GM12872 (cell line): ENCODE measurements at regions not wholly inside any gene's neighbourhood (a gene's known extent, or its start where the extent isn't known, plus 50 kb on each side); places are given as distances from the start of the nearest gene placed in this dataset.

ENCODE experiments used
- CTCF ChIP-seq: IDR thresholded peaks from 3 replicates; pipeline ENCODE4 v1.5.1; 2011; ENCODE audit warnings: low read depth, mild to moderate bottlenecking, low read length, moderate library complexity; ENCODE audit not compliant: insufficient read depth

GRCh38 chr11:81218440-81218839 lies 1515.2 kb downstream of the FAM181B start:
- no peak for TF ChIP-seq CTCF

- TF ChIP-seq CTCF, result no peak
These were observed 1522.6 kb downstream of the FAM181B start for GRCh38 chr11:81211050-81211449.

GRCh38 chr11:81207421-81208054 lies 1526.1 kb downstream of the FAM181B start:
- no peak for TF ChIP-seq CTCF

- TF ChIP-seq CTCF, result no peak
These were observed 1529.8 kb downstream of the FAM181B start for GRCh38 chr11:81203876-81204275.

- TF ChIP-seq CTCF, result no peak
These were observed 1536.3 kb downstream of the FAM181B start for GRCh38 chr11:81197396-81197795.

- TF ChIP-seq CTCF, result no peak
These were observed 1541.1 kb downstream of the FAM181B start for GRCh38 chr11:81192516-81192915.

GRCh38 chr11:81190546-81190945 lies 1543.1 kb downstream of the FAM181B start:
- TF ChIP-seq CTCF, result no peak
